GM04504 (cell line): ENCODE measurements at regions not wholly inside any gene's neighbourhood (a gene's known extent, or its start where the extent isn't known, plus 50 kb on each side); places are given as distances from the start of the nearest gene placed in this dataset.
A peak's percentile ranks its signal among the peaks of the same experiment; 100 is the strongest.
"Not testable (repeated sequence)": the region's sequence is repeated elsewhere in the genome, so short reads cannot be mapped to it uniquely, and the experiment has no call there.

ENCODE experiments used
- DNase-seq: peaks from one replicate; pipeline ENCODE4 v3.0.0-alpha.2; 2012; ENCODE audit warnings: low read depth

DNA sequence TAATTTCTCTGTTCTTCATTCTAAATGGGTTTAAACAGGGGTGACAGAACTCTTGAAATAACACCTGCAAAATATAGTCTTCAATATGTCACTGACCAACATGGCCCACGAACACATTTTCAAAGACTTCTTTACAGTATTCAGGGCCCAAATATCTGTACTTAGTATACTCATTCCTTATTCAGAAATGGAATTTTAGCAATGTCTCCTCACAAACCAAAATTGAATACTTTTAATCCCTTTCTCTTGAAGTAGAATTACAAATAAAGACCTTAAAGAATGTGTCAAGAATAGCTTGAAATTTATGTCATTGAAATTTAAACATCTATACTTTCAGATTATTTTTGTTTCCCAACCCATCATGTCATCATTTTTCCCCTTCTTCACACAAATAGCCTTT is 263.1 kb downstream of the LRIG3 start:
- DNase-seq: no peak

DNA sequence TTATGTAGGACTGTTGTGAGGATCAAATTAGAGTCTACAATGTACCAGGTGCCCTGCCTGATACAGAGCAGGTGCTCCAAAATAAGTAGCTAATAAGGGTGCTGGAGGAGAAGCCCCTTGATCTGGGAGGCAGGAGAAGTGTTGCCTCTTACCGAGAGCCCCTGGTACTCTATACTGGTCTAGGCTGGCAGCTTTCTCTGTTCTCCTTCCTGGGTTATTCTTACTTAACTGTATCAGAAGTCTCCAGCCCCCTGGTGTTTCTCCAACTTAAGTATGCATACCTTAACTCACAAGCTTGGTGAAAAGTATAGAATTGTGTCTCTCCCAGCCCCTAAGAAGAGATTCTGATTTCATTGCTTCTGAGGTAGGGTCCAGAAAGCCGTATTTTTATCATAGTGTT is 254.9 kb downstream of the LRIG3 start:
- DNase-seq: no peak

DNA sequence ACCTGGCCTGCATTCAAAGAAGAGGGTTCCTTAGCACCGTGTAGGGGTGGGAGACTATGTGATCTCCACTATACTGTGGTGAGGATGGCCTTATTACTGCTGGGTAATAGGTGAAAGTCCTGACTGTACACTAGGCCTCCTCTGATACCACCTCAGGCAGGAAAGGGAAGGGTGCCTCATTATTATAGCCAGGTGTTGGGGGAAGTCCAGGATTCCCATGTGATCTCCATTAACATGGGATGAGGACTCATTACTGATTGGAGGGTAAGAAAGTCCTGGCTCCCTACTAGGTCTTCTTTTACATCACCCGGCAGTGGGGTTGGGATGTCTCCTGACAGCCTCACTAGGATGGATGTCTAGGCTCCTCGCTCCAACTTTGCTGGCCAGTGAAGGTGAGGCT is 252.1 kb downstream of the LRIG3 start:
- no peak for DNase-seq

DNA sequence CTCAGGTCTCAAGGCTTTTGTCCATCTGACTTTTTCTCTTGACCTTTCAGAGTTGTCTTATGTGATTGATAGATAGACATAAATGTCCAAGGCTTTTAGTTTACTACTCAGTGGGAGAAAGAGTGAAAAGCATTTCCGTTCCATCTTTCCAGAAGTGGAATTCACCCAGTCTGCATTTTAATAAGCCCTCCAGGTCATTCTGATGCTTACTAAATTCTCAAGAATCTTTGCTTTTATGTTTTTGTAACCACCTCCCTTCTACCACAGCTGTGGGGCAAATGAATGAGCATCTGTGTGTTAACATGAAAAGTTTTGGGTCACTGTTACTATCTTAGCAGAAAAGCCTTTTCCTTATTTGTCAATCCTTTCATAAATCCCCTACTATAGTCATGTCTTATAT is 251.4 kb downstream of the LRIG3 start:
- DNase-seq: peak; percentile 77

DNA sequence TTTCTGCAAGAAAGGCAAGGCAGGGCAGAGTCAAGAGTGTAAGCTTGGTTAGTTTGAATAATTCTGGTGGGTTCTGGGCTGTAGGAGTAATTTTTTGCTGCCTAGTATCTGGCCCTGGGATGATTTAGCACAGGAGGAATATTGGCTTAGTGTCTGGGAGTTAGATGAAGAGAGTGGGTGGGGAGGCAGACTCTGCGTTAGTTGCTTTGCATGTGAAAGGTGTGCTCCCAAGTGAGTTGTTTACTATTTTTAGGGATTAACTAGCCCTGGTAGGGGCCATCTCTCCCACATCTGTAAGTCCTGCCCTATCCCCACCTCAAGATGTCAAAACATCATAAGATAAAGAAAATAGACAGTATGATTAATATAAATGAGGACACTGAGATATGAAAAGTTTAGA is 249.7 kb downstream of the LRIG3 start:
- DNase-seq: no peak

DNA sequence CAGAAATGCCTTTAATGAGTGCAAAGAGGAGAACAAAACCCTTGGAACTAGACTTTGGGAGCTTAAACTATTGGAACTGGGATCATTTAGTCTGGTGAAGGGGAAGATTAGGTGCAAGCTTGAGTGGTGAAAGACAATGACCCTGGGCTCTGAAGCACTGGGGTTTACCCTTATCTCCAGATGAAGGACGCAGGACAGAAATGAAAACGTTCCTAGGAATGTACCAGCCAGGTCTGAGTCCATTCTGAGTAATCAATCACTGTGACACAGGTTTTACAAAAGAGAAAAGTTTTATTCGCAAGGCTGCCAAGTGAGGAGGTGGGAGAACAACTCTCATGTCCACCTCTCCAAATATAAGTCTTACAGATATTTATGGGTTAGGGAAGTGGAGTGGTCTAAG is 249.1 kb downstream of the LRIG3 start:
- DNase-seq: no peak

DNA sequence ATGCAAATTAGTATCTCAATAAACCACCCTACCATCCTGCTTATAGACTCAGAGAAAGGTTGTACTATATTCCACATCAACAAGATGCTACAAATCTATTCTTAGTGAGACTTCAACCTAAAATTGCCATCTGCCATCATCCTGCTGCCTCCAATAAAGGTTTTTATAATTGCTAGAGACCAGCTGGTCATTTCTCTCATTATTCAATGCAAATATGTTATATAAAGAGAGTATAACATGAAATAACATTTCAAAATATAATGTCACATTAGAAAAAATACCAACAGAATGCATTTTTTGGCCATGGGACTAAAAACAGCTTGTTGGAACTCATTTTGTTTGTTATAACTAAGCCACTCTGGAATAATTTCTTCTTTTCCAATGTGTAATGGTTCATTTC is 247.3 kb downstream of the LRIG3 start:
- no peak for DNase-seq

DNA sequence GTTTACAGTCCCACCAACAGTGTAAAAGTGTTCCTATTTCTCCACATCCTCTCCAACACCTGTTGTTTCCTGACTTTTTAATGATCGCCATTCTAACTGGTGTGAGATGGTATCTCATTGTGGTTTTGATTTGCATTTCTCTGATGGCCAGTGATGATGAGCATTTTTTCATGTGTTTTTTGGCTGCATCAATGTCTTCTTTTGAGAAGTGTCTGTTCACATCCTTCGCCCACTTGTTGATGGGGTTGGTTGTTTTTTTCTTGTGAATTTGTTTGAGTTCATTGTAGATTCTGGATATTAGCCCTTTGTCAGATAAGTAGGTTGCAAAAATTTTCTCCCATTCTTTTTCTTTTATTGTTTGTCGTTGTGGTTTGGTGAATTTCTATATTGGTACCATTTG is 242.5 kb downstream of the LRIG3 start:
- DNase-seq: not testable (repeated sequence)

DNA sequence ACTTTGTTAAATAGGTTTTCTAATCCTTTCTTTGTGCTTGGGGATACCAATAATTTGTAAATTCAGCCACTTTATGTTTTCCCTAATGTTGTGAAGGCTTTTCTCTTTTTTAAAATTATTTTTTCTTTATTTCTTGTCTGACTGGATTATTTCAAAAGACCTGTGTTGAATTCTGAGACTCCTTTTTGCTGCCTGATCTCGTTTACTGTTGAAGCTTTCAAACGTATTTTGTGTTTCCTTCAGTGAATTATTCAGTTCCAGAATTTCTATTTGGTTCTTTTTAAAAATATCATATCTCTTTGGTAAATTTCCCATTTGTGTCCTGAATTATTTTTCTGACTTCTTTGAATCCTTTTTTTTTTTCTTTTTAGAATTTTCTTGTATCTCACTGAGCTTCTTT is 241.6 kb downstream of the LRIG3 start:
- no peak for DNase-seq

DNA sequence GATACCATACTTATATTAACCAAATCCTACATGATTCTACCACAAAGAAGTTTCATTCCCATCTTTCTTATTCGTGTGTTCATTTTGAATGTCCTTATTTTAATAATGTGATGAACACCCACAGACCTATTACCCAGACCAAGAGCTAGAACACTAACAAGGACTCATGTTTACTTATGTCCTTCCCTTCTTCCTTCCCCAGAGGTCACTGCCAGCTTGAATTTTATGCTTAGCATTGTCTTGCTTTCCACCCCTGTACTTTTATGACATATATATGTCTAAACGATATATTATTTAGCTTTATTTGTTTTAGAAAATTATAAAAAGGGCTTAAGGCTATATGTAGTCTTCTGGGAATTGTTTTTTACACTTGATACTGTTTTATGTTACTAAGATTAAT is 238.6 kb downstream of the LRIG3 start:
- no peak for DNase-seq

DNA sequence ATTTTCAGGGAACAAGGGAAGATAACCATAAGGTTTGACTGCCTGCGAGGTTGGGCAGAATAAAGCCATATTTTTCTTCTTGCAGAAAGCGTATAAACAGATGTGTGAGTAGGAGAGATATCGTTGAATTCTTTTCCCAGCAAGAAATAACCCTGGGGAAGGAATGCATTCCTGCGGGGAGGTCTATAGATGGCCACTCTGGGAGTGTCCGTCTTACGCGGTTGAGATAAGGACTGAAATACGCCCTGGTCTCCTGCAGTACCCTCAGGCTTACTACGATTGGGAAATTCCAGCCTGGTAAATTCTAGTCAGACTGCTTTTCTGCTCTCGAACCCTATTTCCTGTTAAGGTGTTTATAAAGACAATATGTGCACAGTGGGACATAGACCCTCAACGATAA is 225.0 kb downstream of the LRIG3 start:
- DNase-seq: no peak

DNA sequence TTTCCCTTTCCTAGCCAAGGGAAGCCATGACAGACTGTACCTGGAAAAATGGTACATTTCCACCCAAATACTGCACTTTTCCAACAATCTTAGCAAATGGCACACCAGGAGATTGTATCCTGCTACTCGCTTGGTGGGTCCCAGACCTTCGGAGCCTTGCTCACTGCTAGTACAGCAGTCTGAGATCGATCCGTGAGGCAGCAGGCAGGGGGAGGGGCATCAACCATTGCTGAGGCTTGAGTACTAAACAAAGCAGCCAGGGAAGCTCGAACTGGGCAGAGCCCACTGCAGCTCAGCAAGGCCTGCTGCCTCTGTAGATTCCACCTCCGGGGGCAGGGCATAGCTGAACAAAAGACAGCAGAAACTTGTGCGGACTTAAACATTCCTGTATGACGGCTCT is 218.8 kb downstream of the LRIG3 start:
- DNase-seq: no peak

DNA sequence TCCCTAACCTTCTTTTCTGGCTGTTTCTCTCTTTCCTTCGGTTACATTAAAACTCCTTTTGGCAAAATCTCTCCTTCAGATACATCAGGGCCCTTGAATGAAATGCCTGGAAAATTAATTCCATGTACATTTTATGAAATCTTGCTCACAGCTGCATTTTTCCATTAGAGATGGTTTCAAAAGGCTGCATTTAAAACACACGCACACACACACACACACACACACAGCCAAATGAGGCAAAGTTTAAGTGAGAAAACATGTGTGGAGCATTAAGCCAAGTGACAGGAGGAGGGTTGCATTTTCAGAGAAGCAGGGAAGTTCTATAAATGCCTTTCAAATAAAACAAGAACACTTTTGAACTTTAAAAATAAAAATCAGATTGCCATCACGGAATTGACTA is 216.4 kb downstream of the LRIG3 start:
- peak; percentile 48 for DNase-seq

DNA sequence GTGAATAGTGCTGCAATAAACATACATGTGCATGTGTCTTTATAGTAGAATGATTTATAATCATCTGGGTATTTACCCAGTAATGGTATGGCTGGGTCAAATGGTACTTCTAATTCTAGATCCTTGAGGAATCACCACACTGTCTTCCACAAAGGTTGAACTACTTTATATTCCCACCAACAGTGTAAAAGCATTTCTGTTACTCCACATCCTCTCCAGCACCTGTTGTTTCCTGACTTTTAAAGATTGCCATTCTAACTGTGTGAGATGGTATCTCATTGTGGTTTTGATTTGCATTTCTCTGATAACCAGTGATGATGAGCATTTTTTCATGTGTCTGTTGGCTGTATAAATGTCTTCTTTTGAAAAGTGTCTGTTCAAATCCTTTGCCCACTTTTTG is 215.5 kb downstream of the LRIG3 start:
- DNase-seq: not testable (repeated sequence)

DNA sequence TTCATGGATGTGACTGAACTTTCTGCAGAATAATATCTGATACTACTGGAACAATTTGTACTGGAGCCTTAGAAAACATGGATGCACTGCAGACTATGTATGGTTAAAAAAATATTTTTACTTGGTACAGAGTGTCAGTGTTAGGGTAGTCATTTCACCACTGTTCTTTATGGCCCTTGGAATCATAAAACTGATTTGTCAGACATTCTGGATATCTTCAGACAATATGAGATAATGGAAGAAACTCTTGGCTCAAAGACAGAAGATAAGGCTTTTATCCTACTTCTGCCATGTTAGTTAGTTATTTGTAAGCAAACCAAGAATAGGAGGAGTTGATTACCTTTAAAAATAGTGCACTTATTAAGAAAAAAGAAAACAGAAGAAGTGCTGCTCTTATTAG is 209.4 kb downstream of the LRIG3 start:
- no peak for DNase-seq

DNA sequence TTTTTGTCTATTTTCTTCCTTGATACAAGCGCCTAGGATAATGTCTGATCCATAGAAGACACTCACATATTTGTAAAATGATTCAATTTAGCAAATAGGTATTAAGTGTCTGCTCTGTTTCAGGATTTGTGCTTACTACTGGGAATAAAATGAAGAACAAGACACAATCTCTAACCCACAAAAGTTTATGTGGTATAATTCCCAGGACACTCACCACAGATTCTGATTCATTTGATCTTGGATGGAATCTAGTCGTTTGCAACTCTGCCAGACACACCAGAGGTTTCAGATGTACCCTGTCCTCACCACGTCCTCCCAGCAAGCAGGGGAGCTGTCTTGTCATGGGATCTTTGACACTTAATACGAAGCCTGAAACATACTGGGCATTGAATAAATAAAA is 208.3 kb downstream of the LRIG3 start:
- peak; percentile 44 for DNase-seq

DNA sequence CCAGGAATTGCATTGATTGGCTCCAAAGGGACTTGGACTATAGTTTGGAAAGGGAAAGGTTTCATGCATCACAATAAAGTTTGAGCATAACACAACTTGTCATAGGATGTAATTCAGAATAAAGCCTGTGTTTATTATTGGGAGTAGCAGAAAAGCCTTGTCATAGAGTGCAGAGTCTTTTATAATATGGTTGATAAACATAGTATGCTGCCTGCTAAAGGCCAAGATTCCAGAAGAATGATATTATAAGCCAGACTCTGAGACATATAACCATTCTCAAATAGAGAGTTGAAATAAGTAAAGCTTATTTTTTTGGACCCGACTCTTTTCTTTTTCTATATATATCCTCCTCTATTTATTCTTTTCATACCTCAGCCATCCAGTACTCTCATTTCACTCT is 207.3 kb downstream of the LRIG3 start:
- DNase-seq: no peak

DNA sequence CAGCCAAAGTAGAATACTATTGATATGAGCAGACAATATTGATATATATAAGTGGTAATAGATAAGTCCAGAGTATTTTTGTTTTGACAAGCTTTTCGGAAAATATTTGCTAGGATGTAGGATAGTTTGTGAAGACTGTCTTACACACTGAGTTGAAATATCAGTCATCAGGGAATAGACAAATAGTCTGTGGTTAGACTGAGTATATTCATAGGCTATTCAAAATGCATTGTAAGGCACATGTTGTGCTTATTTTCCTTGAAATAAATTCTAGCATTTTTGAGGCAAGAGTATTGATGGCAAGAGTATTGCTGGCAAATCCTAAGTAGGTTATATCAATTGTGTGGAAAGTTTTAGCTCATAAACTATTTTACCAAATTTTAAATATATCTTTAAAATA is 201.1 kb downstream of the LRIG3 start:
- DNase-seq: no peak

DNA sequence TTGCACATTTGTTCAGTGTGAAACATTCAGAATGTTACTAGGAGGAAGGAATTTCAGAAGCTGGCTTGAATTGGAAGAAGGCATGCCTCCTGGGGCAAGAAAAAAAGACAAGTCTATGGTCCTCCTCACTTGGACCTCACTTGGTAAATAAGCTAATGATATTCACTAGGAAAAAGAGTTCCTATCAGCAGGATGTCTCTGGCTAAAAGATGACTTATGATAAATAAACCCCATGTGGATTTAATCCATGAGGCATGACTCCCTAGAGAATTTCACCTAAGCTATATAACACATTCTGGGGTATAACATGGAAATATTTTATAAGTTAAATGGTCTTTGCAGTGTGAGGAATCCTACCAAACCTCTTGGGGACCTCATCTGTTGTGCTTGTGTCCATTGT is 199.9 kb downstream of the LRIG3 start:
- no peak for DNase-seq

DNA sequence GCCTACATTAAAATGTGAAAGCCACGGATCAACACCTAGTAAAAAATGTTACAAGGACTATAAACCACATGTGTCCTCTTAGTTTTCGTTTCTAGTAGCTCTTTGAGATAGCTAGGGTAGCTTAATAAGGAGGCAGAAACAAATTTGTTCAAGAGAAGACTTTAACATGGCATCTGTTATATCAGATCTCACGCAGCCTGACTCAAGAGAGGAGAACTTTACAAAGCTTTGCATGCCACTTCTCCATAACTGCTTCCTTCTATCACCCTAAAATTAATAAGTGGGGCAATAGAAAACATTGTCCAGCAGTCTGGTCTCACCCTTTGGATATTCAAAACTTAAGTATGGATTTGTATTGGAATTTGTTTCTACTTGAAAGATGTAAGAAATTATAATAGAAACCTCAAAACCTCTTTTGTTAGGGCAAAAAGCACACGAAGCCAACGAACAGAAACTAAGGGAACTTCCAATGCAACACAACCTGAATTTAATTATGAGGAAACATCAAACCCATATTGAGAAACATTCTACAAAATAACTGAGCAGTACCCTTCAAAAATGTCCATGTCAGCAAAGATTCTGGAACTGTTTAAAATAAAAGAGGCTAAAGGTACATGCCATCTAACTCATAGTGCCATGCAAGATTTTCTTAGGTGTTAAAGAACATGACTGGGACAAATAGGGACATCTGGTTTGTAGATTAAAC is 194.8 kb downstream of the LRIG3 start:
- no peak for DNase-seq

DNA sequence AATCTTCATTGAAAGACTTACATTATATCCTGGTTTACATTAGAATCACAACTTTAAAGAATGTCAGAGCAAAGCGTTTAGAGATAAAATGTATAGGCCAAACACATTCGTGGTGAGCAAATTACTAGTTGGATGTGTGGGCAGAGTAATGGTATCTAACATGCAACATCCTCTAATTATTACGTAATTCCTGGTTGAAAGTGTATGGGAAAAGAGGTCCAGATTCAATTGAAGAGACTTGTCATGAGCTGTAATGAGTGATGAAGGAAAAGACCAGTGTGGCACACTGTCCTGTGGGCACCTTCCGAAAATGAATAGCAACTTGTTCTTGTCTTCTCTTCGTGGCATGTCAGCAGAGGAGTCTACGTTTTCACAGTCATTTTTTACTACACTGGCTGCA is 192.8 kb downstream of the LRIG3 start:
- DNase-seq: no peak

DNA sequence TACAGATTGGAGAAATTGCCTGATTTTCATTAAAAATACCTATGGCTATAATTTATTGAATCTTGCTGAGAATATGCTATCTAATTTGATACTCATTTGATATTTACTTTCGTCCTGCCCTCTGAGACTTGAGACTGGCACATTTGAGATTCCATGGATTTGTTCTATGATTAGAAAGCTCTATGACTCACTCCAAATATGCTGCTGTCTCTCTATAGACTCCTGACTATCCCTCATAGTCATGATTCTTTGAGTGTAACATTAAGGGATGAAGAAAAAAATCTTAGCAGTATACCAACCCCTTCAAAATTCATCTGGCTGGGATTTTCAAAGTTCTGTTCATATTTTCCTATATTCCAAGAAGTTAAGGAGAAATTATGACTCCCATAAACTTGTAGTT is 191.9 kb downstream of the LRIG3 start:
- no peak for DNase-seq

DNA sequence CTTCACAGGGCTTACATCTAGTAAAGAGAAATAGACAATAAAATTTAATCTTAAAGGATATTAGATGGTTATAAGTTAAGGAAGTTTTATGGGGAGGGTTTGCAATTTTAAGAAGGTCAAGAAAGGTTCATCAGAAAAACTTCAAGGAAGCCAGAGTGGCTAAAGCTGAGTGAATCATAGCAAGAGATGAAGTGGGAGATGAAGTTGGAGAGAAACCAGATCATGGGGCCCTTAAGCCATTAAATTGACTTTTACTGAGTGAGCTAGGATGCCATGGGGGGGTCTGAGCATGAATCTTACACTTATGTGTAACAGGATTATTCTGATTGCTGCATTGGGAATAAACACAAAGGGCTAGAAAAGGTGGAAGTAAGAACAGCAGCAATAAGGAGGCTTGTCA is 189.2 kb downstream of the LRIG3 start:
- no peak for DNase-seq

DNA sequence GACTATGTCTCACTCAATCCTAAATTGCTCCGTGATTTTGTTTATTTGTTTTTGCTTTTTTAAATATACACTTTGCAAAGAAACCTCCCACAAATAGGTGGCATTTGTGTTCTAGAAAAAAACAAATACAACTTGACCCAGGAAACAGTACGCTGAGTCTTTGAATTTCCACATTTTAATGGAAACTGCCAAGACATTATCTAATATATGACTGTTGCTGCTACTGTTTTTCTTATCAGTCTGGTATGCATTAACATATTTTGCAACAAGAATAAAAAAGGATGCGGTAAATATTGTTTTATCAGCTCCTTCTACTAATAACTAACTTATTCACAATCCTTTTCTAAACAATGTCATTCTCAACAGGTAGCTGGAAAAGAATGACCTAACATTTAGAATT is 187.4 kb downstream of the LRIG3 start:
- no peak for DNase-seq

DNA sequence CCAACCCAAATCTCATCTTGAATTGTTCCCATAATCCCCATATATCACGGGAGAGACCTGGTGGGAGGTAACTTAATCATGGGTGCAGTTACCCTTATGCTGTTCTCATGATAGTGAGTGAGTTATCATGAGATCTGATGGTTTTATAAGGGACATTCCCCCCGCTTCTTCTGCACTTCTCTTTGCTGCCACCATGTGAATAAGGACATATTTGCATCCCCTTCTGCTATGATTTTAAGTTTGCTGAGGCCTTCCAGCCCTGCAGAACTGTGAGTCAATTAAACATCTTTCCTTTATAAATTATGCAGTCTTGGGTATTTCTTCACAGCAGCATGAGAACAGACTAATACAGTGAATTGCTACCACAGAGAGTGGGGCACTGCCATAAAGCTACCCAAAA is 179.1 kb downstream of the LRIG3 start:
- DNase-seq: no peak
